WTC11 (cell line): ENCODE measurements at regions not wholly inside any gene's neighbourhood (a gene's known extent, or its start where the extent isn't known, plus 50 kb on each side); places are given as distances from the start of the nearest gene placed in this dataset.

Source experiments
- ATAC-seq: fragments of 200-7000 bp; cut with Tn5 transposase; 2 replicates; pipeline ENCODE4 v1.10.0; 2021; ENCODE audit warnings: mild to moderate bottlenecking, moderate library complexity
- CTCF ChIA-PET: fragments of 300-600 bp; sonication (Branson Sonifier 250); formaldehyde crosslinking; loops from one replicate; lab custom pipeline; 2021; ENCODE audit warnings: antibody characterized with exemption; lab: Charles Lee
- POLR2A ChIA-PET: fragments of 350-600 bp; sonication (Branson Sonifier 250); formaldehyde crosslinking; loops from one replicate; lab custom pipeline; 2021; ENCODE audit warnings: antibody characterized with exemption; lab: Charles Lee
- DNase-seq: peaks from one replicate; pipeline ENCODE4 v3.0.0; 2021; ENCODE audit warnings: low spot score
- H3K27ac Mint-ChIP-seq: 2 replicates; pipeline ENCODE4 v1.8.0; 2021; ENCODE audit warnings: mixed read lengths
- H3K27me3 Mint-ChIP-seq: 2 replicates; pipeline ENCODE4 v1.8.0; 2021; ENCODE audit warnings: low read depth, mild to moderate bottlenecking, moderate library complexity, mixed read lengths
- H3K36me3 Mint-ChIP-seq: 2 replicates; pipeline ENCODE4 v1.8.0; 2021; ENCODE audit warnings: mixed read lengths
- H3K4me1 Mint-ChIP-seq: 2 replicates; pipeline ENCODE4 v1.8.0; 2022; ENCODE audit warnings: mixed read lengths
- H3K4me3 Mint-ChIP-seq: 2 replicates; pipeline ENCODE4 v1.8.0; 2021; ENCODE audit warnings: mild to moderate bottlenecking, moderate library complexity, mixed read lengths
- H3K9me3 Mint-ChIP-seq: 2 replicates; pipeline ENCODE4 v1.8.0; 2021; ENCODE audit warnings: mixed read lengths
- ARID4B ChIP-seq: sonication (generic); formaldehyde crosslinking; IDR thresholded peaks from 2 replicates; pipeline ENCODE4 v1.8.0; 2023; ENCODE audit warnings: missing genetic modification reagents, mild to moderate bottlenecking, borderline replicate concordance
- ATF2 ChIP-seq: sonication (generic); formaldehyde crosslinking; IDR thresholded peaks from 2 replicates; pipeline ENCODE4 v1.8.1; 2022; ENCODE audit warnings: low read depth, missing genetic modification reagents, borderline replicate concordance
- GABPB1 ChIP-seq: sonication (generic); formaldehyde crosslinking; IDR thresholded peaks from 2 replicates; pipeline ENCODE4 v1.8.1; 2023; ENCODE audit warnings: mild to moderate bottlenecking, missing genetic modification reagents
- HMGA2 ChIP-seq: fragments of 250-450 bp; sonication (Bioruptor Pico); IDR thresholded peaks from 2 replicates; pipeline ENCODE4 v1.4.0; 2021; ENCODE audit warnings: mild to moderate bottlenecking, moderate library complexity
- MXD4 ChIP-seq: fragments of 250-450 bp; sonication (Bioruptor Pico); IDR thresholded peaks from 2 replicates; pipeline ENCODE4 v1.8.0; 2021; ENCODE audit warnings: mild to moderate bottlenecking, moderate library complexity, borderline replicate concordance
- NR2C2 ChIP-seq: sonication (generic); formaldehyde crosslinking; IDR thresholded peaks from 2 replicates; pipeline ENCODE4 v1.8.0; 2022; ENCODE audit warnings: mild to moderate bottlenecking, missing genetic modification reagents
- NR3C1 ChIP-seq: sonication (generic); formaldehyde crosslinking; conservative IDR thresholded peaks from 2 replicates; pipeline ENCODE4 v1.8.1; 2023; ENCODE audit warnings: low read depth, mild to moderate bottlenecking, missing genetic modification reagents
- SMAD4 ChIP-seq: sonication (generic); formaldehyde crosslinking; IDR thresholded peaks from 2 replicates; pipeline ENCODE4 v1.8.0; 2022; ENCODE audit warnings: mild to moderate bottlenecking, missing genetic modification reagents
- TEAD1 ChIP-seq: sonication (generic); formaldehyde crosslinking; IDR thresholded peaks from 2 replicates; pipeline ENCODE4 v1.8.0; 2022; ENCODE audit warnings: mild to moderate bottlenecking, missing genetic modification reagents
- TP53 ChIP-seq: sonication (generic); formaldehyde crosslinking; IDR thresholded peaks from 2 replicates; pipeline ENCODE4 v1.8.1; 2023; ENCODE audit warnings: mild to moderate bottlenecking, missing genetic modification reagents
- ZMAT4 ChIP-seq: fragments of 250-450 bp; sonication (Bioruptor Pico); IDR thresholded peaks from 2 replicates; pipeline ENCODE4 v1.9.0; 2021; ENCODE audit warnings: mild to moderate bottlenecking
- ZNF138 ChIP-seq: sonication (generic); formaldehyde crosslinking; conservative IDR thresholded peaks from 2 replicates; pipeline ENCODE4 v1.8.1; 2022; ENCODE audit warnings: mild to moderate bottlenecking, moderate library complexity, missing genetic modification reagents
- ZNF219 ChIP-seq: sonication (generic); formaldehyde crosslinking; IDR thresholded peaks from 2 replicates; pipeline ENCODE4 v1.8.0; 2023; ENCODE audit warnings: missing genetic modification reagents, mild to moderate bottlenecking, borderline replicate concordance
- ZNF263 ChIP-seq: sonication (generic); formaldehyde crosslinking; IDR thresholded peaks from 2 replicates; pipeline ENCODE4 v1.8.1; 2022; ENCODE audit warnings: low read depth, mild to moderate bottlenecking, moderate library complexity, missing genetic modification reagents
- ZNF281 ChIP-seq: sonication (generic); formaldehyde crosslinking; IDR thresholded peaks from 2 replicates; pipeline ENCODE4 v1.8.0; 2023; ENCODE audit warnings: mild to moderate bottlenecking, missing genetic modification reagents
- ZNF512 ChIP-seq: sonication (generic); formaldehyde crosslinking; IDR thresholded peaks from 2 replicates; pipeline ENCODE4 v1.8.1; 2022; ENCODE audit warnings: missing genetic modification reagents, borderline replicate concordance
- TF ChIP-seq, protein P1 (sequence below): sonication (generic); formaldehyde crosslinking; IDR thresholded peaks from 2 replicates; pipeline ENCODE4 v1.8.1; 2023; ENCODE audit warnings: mild to moderate bottlenecking, missing genetic modification reagents, moderate library complexity
- TF ChIP-seq, protein P2 (sequence below): fragments of 200-600 bp; IDR thresholded peaks from 2 replicates; pipeline ENCODE4 v1.8.0; 2022; ENCODE audit warnings: antibody characterized with exemption
- TF ChIP-seq, protein P3 (sequence below): fragments of 250-450 bp; sonication (Bioruptor Pico); IDR thresholded peaks from 2 replicates; pipeline ENCODE4 v1.9.0; 2021; ENCODE audit warnings: mild to moderate bottlenecking

GRCh38 chr2:214631406-214631805, 178.1 kb downstream of the BARD1 start (continued):
- TF ChIP-seq ATF2 (CRISPR knock-in tag) (no peak), ARID4B (CRISPR knock-in tag) (no peak), ZMAT4 (no peak), ZNF263 (CRISPR knock-in tag) (no peak)

DNA sequence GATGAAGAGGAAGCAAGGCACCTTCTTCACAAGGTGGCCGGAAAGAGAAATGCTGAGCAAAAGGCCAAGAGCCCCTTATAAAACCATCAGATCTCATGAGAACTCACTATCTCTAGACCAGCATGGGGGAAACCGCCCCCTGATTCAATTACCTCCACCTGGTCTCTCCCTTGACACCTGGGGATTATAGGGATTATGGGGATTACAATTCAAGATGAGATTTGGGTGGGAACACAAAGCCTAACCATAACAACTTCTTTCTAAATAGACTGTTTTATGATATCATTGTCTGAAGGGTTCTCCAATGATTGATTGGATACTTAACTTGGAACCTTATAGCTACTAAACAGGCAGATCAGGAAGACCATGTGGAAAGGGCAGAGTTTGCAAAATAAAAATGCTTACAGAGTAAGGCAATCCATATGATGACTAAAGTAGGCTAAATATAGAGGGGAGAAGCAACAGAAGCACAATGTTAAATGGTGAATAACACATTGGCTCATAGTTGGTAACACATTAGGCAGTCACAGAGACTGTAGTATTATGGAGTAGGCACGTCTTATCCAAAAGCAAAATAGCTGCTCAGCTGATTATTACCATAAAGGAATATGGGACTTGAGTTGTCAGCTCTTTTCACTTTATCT, 179.0 kb downstream of the BARD1 start:
- no peaks in the 10 kb centered on the region for H3K36me3 Mint-ChIP-seq
- H3K27me3 Mint-ChIP-seq = no peaks in the 10 kb centered on the region
- ChIA-PET CTCF (interaction anchor here (0.5 kb wide), 1 partner anchor 48 kb away, joined by 3 read pairs; no protein-coding TSS in a partner anchor), POLR2A (no interaction called here)
- H3K9me3 Mint-ChIP-seq = no peaks in the 10 kb centered on the region
- H3K27ac Mint-ChIP-seq = no peak overlapping the region
- ATAC-seq (no peak), DNase-seq (no peak)
- H3K4me3 Mint-ChIP-seq = no peak overlapping the region
- H3K4me1 Mint-ChIP-seq = peaks cover 3% of the 10 kb centered on the region
- TF ChIP-seq MXD4 = no peak
- TF ChIP-seq NR3C1 (CRISPR knock-in tag) = no peak
- TF ChIP-seq TP53 (CRISPR knock-in tag) = no peak
- no peak for TF ChIP-seq TEAD1 (CRISPR knock-in tag)
- TF ChIP-seq, protein P1, sequence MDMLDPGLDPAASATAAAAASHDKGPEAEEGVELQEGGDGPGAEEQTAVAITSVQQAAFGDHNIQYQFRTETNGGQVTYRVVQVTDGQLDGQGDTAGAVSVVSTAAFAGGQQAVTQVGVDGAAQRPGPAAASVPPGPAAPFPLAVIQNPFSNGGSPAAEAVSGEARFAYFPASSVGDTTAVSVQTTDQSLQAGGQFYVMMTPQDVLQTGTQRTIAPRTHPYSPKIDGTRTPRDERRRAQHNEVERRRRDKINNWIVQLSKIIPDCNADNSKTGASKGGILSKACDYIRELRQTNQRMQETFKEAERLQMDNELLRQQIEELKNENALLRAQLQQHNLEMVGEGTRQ (CRISPR knock-in tag) = no peak
- TF ChIP-seq, protein P2, sequence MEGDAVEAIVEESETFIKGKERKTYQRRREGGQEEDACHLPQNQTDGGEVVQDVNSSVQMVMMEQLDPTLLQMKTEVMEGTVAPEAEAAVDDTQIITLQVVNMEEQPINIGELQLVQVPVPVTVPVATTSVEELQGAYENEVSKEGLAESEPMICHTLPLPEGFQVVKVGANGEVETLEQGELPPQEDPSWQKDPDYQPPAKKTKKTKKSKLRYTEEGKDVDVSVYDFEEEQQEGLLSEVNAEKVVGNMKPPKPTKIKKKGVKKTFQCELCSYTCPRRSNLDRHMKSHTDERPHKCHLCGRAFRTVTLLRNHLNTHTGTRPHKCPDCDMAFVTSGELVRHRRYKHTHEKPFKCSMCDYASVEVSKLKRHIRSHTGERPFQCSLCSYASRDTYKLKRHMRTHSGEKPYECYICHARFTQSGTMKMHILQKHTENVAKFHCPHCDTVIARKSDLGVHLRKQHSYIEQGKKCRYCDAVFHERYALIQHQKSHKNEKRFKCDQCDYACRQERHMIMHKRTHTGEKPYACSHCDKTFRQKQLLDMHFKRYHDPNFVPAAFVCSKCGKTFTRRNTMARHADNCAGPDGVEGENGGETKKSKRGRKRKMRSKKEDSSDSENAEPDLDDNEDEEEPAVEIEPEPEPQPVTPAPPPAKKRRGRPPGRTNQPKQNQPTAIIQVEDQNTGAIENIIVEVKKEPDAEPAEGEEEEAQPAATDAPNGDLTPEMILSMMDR = no peak
- no peak for TF ChIP-seq HMGA2 (CRISPR knock-in tag)
- TF ChIP-seq, protein P3, sequence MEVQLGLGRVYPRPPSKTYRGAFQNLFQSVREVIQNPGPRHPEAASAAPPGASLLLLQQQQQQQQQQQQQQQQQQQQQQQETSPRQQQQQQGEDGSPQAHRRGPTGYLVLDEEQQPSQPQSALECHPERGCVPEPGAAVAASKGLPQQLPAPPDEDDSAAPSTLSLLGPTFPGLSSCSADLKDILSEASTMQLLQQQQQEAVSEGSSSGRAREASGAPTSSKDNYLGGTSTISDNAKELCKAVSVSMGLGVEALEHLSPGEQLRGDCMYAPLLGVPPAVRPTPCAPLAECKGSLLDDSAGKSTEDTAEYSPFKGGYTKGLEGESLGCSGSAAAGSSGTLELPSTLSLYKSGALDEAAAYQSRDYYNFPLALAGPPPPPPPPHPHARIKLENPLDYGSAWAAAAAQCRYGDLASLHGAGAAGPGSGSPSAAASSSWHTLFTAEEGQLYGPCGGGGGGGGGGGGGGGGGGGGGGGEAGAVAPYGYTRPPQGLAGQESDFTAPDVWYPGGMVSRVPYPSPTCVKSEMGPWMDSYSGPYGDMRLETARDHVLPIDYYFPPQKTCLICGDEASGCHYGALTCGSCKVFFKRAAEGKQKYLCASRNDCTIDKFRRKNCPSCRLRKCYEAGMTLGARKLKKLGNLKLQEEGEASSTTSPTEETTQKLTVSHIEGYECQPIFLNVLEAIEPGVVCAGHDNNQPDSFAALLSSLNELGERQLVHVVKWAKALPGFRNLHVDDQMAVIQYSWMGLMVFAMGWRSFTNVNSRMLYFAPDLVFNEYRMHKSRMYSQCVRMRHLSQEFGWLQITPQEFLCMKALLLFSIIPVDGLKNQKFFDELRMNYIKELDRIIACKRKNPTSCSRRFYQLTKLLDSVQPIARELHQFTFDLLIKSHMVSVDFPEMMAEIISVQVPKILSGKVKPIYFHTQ (CRISPR knock-in tag) = no peak
- TF ChIP-seq ZNF138 = no peak
- TF ChIP-seq GABPB1 (CRISPR knock-in tag) = no peak
- TF ChIP-seq SMAD4 (CRISPR knock-in tag) = no peak
- no peak for TF ChIP-seq NR2C2 (CRISPR knock-in tag)
- TF ChIP-seq ZNF281 (CRISPR knock-in tag) = no peak
- no peak for TF ChIP-seq ZNF219 (CRISPR knock-in tag)
- TF ChIP-seq ZNF512 (CRISPR knock-in tag) = no peak
